ENCODE measurements at regions not wholly inside any gene's neighbourhood (a gene's known extent, or its start where the extent isn't known, plus 50 kb on each side); places are given as distances from the start of the nearest gene placed in this dataset.
A peak's percentile ranks its signal among the peaks of the same experiment; 100 is the strongest.

DNA sequence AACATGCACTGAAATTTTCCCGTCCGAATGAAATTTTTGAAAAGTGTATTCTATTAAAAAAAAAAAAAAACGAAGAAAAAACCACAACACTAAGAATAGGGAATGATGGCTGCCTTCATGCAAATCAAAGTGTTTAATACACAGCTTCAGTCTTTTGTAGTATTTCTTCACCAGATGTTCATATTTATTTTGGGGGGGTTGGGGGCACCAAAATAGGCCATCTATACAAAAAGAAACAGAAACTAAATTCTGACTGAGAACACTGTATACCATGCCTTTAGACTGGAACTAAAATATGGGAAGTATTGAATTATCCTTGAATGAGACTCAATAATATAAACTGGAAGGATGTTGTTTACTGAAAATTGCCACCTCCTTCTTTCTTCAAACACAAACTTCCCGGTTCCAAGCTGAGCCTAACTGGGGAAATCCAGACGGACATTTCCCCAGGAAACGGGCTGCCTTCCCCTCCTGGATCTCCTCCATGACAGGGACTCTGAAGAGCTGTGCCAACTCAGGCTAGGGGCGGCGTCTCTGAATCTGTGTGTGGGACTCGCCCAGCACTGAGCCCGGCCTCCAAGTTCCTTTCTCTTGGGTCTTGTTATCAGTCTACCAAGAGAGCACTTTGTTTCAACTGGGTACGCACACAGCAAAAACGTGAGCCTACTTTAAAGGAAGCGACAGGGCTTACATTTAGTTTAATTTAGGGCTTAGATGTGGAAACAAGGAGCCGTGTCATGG is 511.3 kb upstream of the ADAMTS16 start:
- Histone ChIP-seq H3K9me2 (ENCODE audit: insufficient read depth, low read length) (no peaks in the 10 kb centered on the region), H3K36me3 (ENCODE audit: insufficient read depth, low read length) (no peaks in the 10 kb centered on the region), H3K79me2 (ENCODE audit: insufficient read depth, low read depth, low read length) (no peaks in the 10 kb centered on the region), H3K4me2 (ENCODE audit: low read length) (peak overlapping the region; percentile 34; the same call in 1 of the 2 replicates), H3K9me3 (ENCODE audit: low read length) (no peaks in the 10 kb centered on the region), H4K20me1 (ENCODE audit: insufficient read depth, low read length) (no peaks in the 10 kb centered on the region), H3K4me3 (ENCODE audit: low read depth, low read length, poor library complexity, severe bottlenecking) (no peak overlapping the region), H3K27ac (ENCODE audit: low read depth, low read length, poor library complexity, severe bottlenecking) (no peak overlapping the region), H2AFZ (ENCODE audit: low read length) (no peak overlapping the region), H3K4me1 (ENCODE audit: insufficient read depth, low read length, poor library complexity, severe bottlenecking) (peaks cover 4% of the 10 kb centered on the region)
- TF ChIP-seq, protein P1, sequence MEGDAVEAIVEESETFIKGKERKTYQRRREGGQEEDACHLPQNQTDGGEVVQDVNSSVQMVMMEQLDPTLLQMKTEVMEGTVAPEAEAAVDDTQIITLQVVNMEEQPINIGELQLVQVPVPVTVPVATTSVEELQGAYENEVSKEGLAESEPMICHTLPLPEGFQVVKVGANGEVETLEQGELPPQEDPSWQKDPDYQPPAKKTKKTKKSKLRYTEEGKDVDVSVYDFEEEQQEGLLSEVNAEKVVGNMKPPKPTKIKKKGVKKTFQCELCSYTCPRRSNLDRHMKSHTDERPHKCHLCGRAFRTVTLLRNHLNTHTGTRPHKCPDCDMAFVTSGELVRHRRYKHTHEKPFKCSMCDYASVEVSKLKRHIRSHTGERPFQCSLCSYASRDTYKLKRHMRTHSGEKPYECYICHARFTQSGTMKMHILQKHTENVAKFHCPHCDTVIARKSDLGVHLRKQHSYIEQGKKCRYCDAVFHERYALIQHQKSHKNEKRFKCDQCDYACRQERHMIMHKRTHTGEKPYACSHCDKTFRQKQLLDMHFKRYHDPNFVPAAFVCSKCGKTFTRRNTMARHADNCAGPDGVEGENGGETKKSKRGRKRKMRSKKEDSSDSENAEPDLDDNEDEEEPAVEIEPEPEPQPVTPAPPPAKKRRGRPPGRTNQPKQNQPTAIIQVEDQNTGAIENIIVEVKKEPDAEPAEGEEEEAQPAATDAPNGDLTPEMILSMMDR (conservative IDR thresholded peaks at IDR 0.05; ENCODE audit: low read length), result no peak
- no peak for TF ChIP-seq EZH2phosphoT487 (IDR thresholded peaks at IDR 0.05; ENCODE audit: borderline replicate concordance, low read depth, low read length)
- POLR2A ChIA-PET, result interaction anchor here (0.7 kb wide), 1 partner anchor 1912 kb away, joined by 3 read pairs; no protein-coding TSS in a partner anchor
- CTCF ChIA-PET (ENCODE audit: unreplicated experiment), result no interaction called here
- intact Hi-C loops (cut with micrococcal nuclease; ENCODE audit: unreplicated experiment), result no loop called here
- BruUV-seq (replicated peaks), result no TSS peak
- DNase-seq (ENCODE audit: low spot score), result no peak

- no peak overlapping the region for H3K4me3 ChIP-seq (ENCODE audit: low read depth, low read length, poor library complexity, severe bottlenecking)
- intact Hi-C loops (cut with micrococcal nuclease; ENCODE audit: unreplicated experiment), result no loop called here
- H3K9me2 ChIP-seq (ENCODE audit: insufficient read depth, low read length), result no peaks in the 10 kb centered on the region
- no peaks in the 10 kb centered on the region for H3K9me3 ChIP-seq (ENCODE audit: low read length)
- no peak for TF ChIP-seq EZH2phosphoT487 (IDR thresholded peaks at IDR 0.05; ENCODE audit: borderline replicate concordance, low read depth, low read length)
- TF ChIP-seq, protein P1 (conservative IDR thresholded peaks at IDR 0.05; ENCODE audit: low read length), result no peak
- ChIA-PET POLR2A (no interaction called here), CTCF (ENCODE audit: unreplicated experiment) (no interaction called here)
- no peak overlapping the region for H2AFZ ChIP-seq (ENCODE audit: low read length)
- H3K27ac ChIP-seq (ENCODE audit: low read depth, low read length, poor library complexity, severe bottlenecking), result no peak overlapping the region
- DNase-seq (ENCODE audit: low spot score), result no peak
- peaks cover 4% of the 10 kb centered on the region for H3K4me1 ChIP-seq (ENCODE audit: insufficient read depth, low read length, poor library complexity, severe bottlenecking)
- no peaks in the 10 kb centered on the region for H3K36me3 ChIP-seq (ENCODE audit: insufficient read depth, low read length)
- no peak overlapping the region for H3K4me2 ChIP-seq (ENCODE audit: low read length)
- H3K79me2 ChIP-seq (ENCODE audit: insufficient read depth, low read depth, low read length), result no peaks in the 10 kb centered on the region
- BruUV-seq (replicated peaks), result no TSS peak
- H4K20me1 ChIP-seq (ENCODE audit: insufficient read depth, low read length), result no peaks in the 10 kb centered on the region
Observed at GRCh38 chr5:4630031-4630430, 510.1 kb upstream of the ADAMTS16 start.

GRCh38 chr5:4634342-4634741 is 505.8 kb upstream of the ADAMTS16 start:
- ChIA-PET POLR2A (interaction anchor here (0.6 kb wide), 1 partner anchor 1224 kb away, joined by 3 read pairs; no protein-coding TSS in a partner anchor), CTCF (ENCODE audit: unreplicated experiment) (no interaction called here)
- no peak overlapping the region for H3K4me3 ChIP-seq (ENCODE audit: low read depth, low read length, poor library complexity, severe bottlenecking)
- no peak overlapping the region for H2AFZ ChIP-seq (ENCODE audit: low read length)
- no peak overlapping the region for H3K27ac ChIP-seq (ENCODE audit: low read depth, low read length, poor library complexity, severe bottlenecking)
- no TSS peak for BruUV-seq (replicated peaks)
- no peak for DNase-seq (ENCODE audit: low spot score)
- no peaks in the 10 kb centered on the region for H3K9me2 ChIP-seq (ENCODE audit: insufficient read depth, low read length)
- no peaks in the 10 kb centered on the region for H3K79me2 ChIP-seq (ENCODE audit: insufficient read depth, low read depth, low read length)
- no peaks in the 10 kb centered on the region for H4K20me1 ChIP-seq (ENCODE audit: insufficient read depth, low read length)
- H3K9me3 ChIP-seq (ENCODE audit: low read length), result no peaks in the 10 kb centered on the region
- no peaks in the 10 kb centered on the region for H3K36me3 ChIP-seq (ENCODE audit: insufficient read depth, low read length)
- H3K4me2 ChIP-seq (ENCODE audit: low read length), result no peak overlapping the region
- intact Hi-C loops (cut with micrococcal nuclease; ENCODE audit: unreplicated experiment), result no loop called here
- no peaks in the 10 kb centered on the region for H3K4me1 ChIP-seq (ENCODE audit: insufficient read depth, low read length, poor library complexity, severe bottlenecking)
- no peak for TF ChIP-seq EZH2phosphoT487 (IDR thresholded peaks at IDR 0.05; ENCODE audit: borderline replicate concordance, low read depth, low read length)
- TF ChIP-seq, protein P1 (conservative IDR thresholded peaks at IDR 0.05; ENCODE audit: low read length), result no peak

All from OCI-LY7 (cell line).